GM19467 (cell line): ENCODE measurements at regions not wholly inside any gene's neighbourhood (a gene's known extent, or its start where the extent isn't known, plus 50 kb on each side); places are given as distances from the start of the nearest gene placed in this dataset.

Experiments used
- ATAC-seq: cut with Tn5 transposase; IDR thresholded peaks from one replicate; pipeline ENCODE4 v1.9.1; 2021; ENCODE audit warnings: mild to moderate bottlenecking, moderate library complexity; ENCODE audit not compliant: unreplicated experiment

DNA sequence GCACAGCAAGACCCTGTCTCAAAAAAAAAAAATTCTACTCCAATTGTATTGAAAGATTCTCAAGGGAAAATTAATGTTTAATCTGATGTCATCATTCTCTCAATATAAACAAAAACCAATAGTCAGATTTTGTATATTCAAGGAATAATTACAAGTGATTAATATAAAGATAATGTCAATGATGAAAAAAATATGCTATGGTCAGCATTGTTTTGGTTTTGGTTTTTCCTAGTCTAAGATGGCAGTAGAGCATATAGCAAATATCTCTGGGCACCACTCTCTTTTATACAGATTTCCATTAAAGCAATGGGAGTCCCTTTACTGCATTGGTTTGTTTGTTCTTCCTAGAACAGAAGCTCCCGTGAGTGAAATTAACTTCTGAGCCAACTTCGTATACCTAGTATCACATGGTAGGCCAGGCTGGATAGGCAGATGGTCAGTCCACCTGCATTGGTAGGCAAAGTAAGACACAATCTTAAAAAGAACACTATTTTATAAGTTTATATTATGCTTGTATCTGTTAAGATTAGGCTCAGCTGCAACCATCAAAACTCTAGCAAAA, 523.8 kb upstream of the JARID2 start:
- no peak for ATAC-seq

DNA sequence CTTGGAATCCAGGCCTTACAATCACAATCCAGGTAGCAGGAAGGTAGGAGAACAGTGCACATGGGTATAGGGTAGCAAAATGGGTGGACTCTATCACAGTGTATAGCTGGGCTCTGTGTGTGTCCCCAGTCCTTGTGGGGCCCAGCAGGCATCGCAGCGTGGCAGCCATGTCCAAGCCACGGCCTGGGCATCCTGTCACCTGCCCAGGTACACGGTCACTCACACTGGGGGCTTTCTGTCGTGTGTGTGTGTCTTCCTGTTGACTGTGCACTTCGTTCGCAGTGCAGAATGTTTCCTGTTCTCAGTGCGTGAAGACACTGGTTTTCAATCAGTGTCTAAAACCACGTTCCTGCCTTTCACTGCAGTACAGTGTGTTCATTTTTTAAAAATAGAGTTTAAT, 523.2 kb upstream of the JARID2 start:
- no peak for ATAC-seq

- no peak for ATAC-seq
Observed at GRCh38 chr6:14723535-14724086, 522.3 kb upstream of the JARID2 start.

DNA sequence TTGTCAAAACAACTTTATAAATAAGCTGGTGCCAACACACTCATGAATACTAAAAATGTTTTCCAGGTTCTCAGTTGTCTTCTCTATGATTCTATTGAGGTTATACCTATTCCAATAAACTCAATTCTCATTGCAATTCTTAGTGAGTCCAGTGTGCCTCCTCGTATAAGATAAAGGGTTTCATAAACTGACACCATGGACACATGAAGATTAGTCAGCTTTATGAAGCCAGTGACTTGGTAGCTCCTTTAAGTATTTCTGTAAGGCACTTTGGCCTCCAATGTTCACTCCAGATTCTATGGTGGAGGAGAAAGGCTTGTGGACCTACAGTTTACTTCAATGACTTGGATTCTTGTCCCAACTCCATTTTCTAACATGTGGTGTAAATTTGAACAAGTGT, 521.3 kb upstream of the JARID2 start:
- no peak for ATAC-seq

GRCh38 chr6:14726816-14727493, 518.9 kb upstream of the JARID2 start:
- ATAC-seq, result no peak

DNA sequence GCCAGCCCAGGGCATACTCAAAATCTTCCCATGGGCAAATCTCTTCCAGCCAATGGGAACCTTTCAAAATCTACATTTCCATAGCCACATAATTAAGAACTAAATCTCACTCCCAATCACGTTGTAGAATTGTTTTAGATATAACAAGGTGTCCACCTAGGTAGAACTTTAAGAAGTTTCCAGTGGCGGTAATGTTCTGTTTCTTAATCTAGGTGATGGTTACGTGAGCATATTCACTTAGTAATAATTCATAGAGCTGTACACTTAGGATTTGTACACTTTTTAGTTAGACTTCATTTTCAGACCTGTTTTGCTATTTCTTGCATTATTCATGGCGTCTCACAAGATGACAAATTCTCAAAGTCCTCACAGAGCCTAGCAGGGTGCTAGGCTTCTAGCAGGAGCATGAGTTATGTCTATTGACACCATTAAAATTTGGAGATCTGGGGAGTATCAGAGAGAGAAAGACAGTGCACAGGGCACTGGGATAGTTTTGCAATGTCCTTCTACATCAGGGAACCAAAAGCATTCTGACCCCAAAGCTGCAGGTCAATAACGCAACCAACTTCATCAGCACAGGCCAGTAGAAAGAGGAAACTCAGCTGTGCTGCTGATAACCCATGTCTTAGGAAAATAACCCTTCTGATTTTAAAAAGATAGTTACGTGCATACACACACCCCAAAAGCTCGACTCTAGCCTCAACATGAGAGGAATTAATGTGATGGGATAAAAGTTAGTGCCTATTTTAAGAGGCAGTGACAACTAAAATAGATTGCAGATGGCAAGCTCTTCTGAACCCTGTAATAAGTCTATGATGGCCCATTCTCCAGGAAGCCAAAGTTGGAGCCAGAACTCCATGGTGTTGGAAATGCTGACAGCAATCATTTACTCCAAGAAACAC, 518.1 kb upstream of the JARID2 start:
- ATAC-seq, result no peak

DNA sequence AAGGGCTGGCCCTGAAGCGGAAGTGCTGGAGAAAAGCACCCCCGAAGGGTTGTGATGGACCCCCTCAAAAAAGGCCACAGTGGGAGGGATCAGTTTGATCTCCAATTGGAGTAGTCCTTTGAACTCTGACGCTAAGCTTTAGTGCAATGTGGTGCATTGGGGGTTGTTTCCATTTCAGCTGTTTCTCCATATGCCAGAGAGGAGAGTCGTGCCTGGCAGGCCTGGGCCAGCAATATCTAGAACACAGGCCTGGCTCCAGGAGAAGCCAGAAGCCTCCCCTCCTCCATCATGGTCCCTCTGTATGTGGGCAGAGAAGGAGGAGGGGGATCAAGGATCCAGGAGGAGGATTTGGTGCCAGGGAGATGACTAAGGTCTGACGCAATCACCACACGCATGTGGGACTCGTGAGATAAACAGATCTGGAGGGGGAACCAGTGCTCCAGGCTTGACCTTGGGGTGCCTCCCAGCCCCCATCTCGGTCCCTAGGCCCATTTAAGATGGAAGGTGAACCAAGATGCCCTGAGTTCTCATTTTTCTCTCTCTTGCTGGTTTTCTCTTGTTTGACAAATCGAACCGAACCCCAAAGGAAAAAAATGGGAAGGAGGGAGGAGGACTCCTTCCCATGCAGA, 517.4 kb upstream of the JARID2 start:
- ATAC-seq, result no peak

DNA sequence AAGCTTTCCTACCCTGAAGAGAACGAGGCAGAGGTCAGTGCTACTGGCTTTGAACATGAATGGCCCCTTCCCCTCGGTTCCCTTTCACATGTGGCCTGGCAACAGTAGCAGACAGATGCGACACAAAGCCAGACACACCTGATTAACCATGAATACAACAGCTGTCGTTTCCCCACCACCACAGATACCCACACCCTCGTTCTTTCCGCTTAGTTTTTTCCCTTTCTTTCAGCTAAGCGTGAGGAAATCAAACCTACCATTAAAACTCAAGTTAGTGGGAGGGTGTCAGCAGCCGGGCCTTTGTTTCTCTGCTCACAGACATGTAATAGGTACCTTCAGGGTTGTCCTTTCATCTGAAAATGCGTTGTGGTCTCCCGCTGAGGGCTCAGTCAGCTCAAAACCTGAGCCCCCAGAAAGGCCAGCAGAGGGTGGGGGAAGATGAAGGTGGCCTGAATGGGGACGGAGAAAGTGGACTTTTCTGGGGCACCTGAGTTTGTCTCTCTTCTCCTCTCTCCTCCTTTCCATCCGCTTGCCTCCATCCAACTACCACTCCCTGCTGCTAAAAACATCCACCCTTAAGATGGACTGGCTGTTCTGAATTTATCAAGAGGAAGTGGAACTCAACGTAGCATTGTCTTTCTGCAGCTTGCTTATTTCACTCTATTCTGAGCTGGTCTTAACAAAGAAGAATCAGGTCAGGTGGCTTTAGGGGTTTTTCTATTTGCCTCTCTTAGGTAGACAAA, 516.6 kb upstream of the JARID2 start:
- ATAC-seq, result no peak

DNA sequence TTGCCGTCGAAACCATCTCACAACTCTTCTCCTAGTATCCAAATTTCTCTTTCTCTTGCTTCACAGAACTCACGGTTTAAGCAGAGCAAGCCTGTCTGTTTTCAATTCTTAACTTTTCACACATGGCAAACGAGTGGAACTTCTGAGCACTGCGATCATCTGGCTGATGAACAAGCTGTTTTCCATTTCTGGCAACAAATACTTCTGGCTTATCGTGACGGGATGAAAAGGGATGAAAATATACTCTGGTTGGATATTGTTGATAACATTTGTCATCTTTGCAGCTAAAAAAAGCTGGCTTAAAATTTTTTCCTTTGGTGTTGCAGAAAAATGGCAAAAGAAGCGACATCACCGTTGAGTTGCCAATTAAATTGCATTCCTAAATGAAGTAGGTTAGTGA, 515.2 kb upstream of the JARID2 start:
- ATAC-seq, result no peak

GRCh38 chr6:14731611-14732010, 514.3 kb upstream of the JARID2 start:
- no peak for ATAC-seq

DNA sequence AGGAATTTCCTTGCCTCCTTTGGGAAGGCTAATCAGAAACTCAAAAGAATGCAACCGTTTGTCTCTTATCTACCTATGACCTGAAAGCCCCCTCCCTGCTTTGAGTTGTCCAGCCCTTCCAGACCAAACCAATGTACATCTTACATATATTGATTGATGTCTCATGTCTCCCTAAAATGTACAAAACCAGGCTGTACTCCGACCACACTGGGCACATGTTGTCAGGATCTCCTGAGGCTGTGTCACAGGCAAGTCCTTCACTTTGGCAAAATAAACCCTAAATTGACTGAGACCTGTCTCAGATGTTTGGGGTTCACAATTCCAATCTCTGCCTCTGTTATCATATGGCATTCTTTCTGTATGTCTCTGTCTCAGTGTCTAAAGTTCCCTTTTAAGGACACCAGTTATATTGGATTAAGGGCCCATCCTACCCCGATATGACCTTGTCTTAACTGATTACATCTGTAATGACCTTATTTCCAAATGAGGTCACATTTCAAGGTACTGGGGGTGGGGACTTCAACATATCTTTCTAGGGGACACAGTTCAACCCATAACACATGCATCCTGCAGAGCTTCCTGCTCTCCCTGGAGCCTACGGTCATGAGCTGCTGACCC, 513.5 kb upstream of the JARID2 start:
- no peak for ATAC-seq

- no peak for ATAC-seq
Observed at GRCh38 chr6:14732844-14733757, 512.8 kb upstream of the JARID2 start.

- no peak for ATAC-seq
Observed at GRCh38 chr6:14734052-14734415, 511.8 kb upstream of the JARID2 start.

GRCh38 chr6:14734416-14735340, 511.2 kb upstream of the JARID2 start:
- ATAC-seq, result peak; percentile 65

- no peak for ATAC-seq
Observed at GRCh38 chr6:14735956-14736486, 509.8 kb upstream of the JARID2 start.

GRCh38 chr6:14736554-14736953, 509.3 kb upstream of the JARID2 start:
- ATAC-seq, result no peak

DNA sequence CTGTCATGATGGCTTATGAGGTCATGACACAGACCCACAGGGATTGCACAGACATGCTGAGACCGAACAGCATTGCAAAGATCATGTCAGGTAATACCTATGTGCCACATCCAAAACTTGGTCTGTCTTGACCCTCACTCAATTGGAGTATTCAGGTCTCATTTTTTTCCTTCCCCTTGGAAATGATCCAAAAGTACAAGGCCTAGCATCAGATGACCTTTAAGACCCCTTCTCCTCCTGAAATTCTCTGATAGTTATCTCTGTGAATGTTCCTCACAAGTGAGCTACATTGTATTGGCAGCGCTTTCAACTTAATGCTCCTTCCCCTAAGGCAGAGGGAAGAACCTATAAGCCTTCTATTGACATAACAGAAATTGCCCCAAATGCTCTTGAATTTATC, 507.4 kb upstream of the JARID2 start:
- ATAC-seq, result no peak

DNA sequence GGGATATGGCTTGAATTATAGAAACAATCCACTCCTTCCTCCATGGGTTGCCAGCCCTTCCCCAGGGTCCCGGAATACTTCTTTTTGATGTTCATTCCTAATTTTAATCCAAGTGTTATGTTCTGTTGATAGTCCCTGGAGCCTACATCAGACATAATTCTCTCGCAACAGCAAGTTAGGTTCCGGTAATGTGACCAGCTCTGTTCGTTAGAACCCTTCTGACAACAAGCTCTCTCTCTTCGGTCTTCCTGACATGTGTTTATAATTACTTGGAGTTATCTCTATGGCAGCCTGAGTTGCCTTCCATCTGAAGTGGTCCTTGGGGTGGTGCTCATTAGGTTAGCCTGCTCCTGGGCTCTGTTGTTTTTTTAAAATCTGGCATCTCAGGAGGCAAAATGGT, 506.9 kb upstream of the JARID2 start:
- ATAC-seq, result no peak
